HEK293 (cell line): ENCODE measurements at regions not wholly inside any gene's neighbourhood (a gene's known extent, or its start where the extent isn't known, plus 50 kb on each side); places are given as distances from the start of the nearest gene placed in this dataset.

Experiments
- CTCF ChIA-PET: fragments of 350-600 bp; formaldehyde crosslinking; extraction: SDS; loops from one replicate; lab custom pipeline; 2021; ENCODE audit warnings: antibody characterized with exemption; lab: Yijun Ruan, JAX
- POLR2A ChIA-PET: fragments of 300-600 bp; formaldehyde crosslinking; extraction: SDS; loops from one replicate; lab custom pipeline; 2020; ENCODE audit warnings: antibody characterized with exemption, inconsistent platforms; lab: Yijun Ruan, JAX
- H3K27ac ChIP-seq: fragments of 200-500 bp; sonication (Bioruptor generic); 2 replicates; pipeline ENCODE4 v1.5.1; 2014; ENCODE audit warnings: low read depth, low read length, control low read depth, inconsistent platforms; ENCODE audit errors: extremely low read depth
- H3K36me3 ChIP-seq, 2 experiments: fragments of 200-500 bp in 1 of 2; sonication (Bioruptor generic) in 1 of 2; 1 replicate in 1 of 2; 2 replicates in 1 of 2; pipeline ENCODE4 v1.5.1; 2014 to 2017; ENCODE audit warnings: inconsistent platforms in 2 of 2, low read length in 2 of 2; ENCODE audit not compliant: control insufficient read depth in 2 of 2, insufficient read depth in 1 of 2
- H3K4me1 ChIP-seq: fragments of 200-500 bp; sonication (Bioruptor generic); 2 replicates; pipeline ENCODE4 v1.5.1; 2014; ENCODE audit warnings: mild to moderate bottlenecking, low read length, inconsistent platforms; ENCODE audit not compliant: control insufficient read depth, insufficient read depth
- H3K4me3 ChIP-seq: 2 replicates; pipeline ENCODE4 v1.5.1; 2011; ENCODE audit warnings: low read depth, mild to moderate bottlenecking, control low read depth, low read length, moderate library complexity
- H3K9me3 ChIP-seq: fragments of 200-500 bp; sonication (Bioruptor generic); 2 replicates; pipeline ENCODE4 v1.5.1; 2014; ENCODE audit warnings: low read depth, low read length, inconsistent platforms; ENCODE audit not compliant: control insufficient read depth, insufficient read depth
- INSM2 ChIP-seq: fragments of 450-650 bp; formaldehyde crosslinking; IDR thresholded peaks from 2 replicates; pipeline ENCODE4 v1.5.1; 2016; ENCODE audit warnings: missing biosample characterization, missing genetic modification characterization
- OSR2 ChIP-seq: fragments of 450-650 bp; formaldehyde crosslinking; IDR thresholded peaks from 2 replicates; pipeline ENCODE4 v1.5.1; 2016; ENCODE audit warnings: missing biosample characterization, missing genetic modification characterization
- PRDM1 ChIP-seq: fragments of 450-650 bp; formaldehyde crosslinking; IDR thresholded peaks from 2 replicates; pipeline ENCODE4; 2016; ENCODE audit warnings: missing biosample characterization, missing genetic modification characterization
- RBAK ChIP-seq: fragments of 450-650 bp; formaldehyde crosslinking; IDR thresholded peaks from 2 replicates; pipeline ENCODE4 v1.5.1; 2016; ENCODE audit warnings: missing biosample characterization, missing genetic modification characterization
- SCRT1 ChIP-seq: fragments of 450-650 bp; formaldehyde crosslinking; IDR thresholded peaks from 2 replicates; pipeline ENCODE4 v1.5.1; 2016; ENCODE audit warnings: missing biosample characterization, missing genetic modification characterization, borderline replicate concordance
- SP3 ChIP-seq: fragments of 450-650 bp; formaldehyde crosslinking; IDR thresholded peaks from 2 replicates; pipeline ENCODE4 v1.5.1; 2016; ENCODE audit warnings: missing biosample characterization, missing genetic modification characterization
- YY1 ChIP-seq: fragments of 450-650 bp; formaldehyde crosslinking; IDR thresholded peaks from 2 replicates; pipeline ENCODE4 v1.5.1; 2018; ENCODE audit warnings: missing biosample characterization, missing genetic modification characterization
- ZBTB20 ChIP-seq: fragments of 450-650 bp; formaldehyde crosslinking; IDR thresholded peaks from 2 replicates; pipeline ENCODE4 v1.5.1; 2016; ENCODE audit warnings: missing biosample characterization, missing genetic modification characterization
- ZBTB49 ChIP-seq: fragments of 450-650 bp; formaldehyde crosslinking; IDR thresholded peaks from 2 replicates; pipeline ENCODE4 v1.5.1; 2016; ENCODE audit warnings: missing biosample characterization, missing genetic modification characterization, low read depth
- ZNF184 ChIP-seq: fragments of 450-650 bp; IDR thresholded peaks from 2 replicates; pipeline ENCODE4 v1.5.1; 2018; ENCODE audit warnings: missing biosample characterization, mild to moderate bottlenecking, missing genetic modification characterization
- ZNF19 ChIP-seq: fragments of 450-650 bp; formaldehyde crosslinking; IDR thresholded peaks from 2 replicates; pipeline ENCODE4; 2016; ENCODE audit warnings: missing biosample characterization, missing genetic modification characterization, low read depth
- ZNF2 ChIP-seq: fragments of 450-650 bp; formaldehyde crosslinking; IDR thresholded peaks from 2 replicates; pipeline ENCODE4 v1.5.1; 2016; ENCODE audit warnings: missing biosample characterization, missing genetic modification characterization
- ZNF221 ChIP-seq: fragments of 450-650 bp; formaldehyde crosslinking; IDR thresholded peaks from 2 replicates; pipeline ENCODE4 v1.5.1; 2017; ENCODE audit warnings: missing biosample characterization, missing genetic modification characterization, borderline replicate concordance
- ZNF26 ChIP-seq: fragments of 450-650 bp; formaldehyde crosslinking; IDR thresholded peaks from 2 replicates; pipeline ENCODE4 v1.5.1; 2016; ENCODE audit warnings: missing biosample characterization, missing genetic modification characterization
- ZNF366 ChIP-seq: fragments of 450-650 bp; formaldehyde crosslinking; conservative IDR thresholded peaks from 2 replicates; pipeline ENCODE4 v1.5.1; 2016; ENCODE audit warnings: missing biosample characterization, missing genetic modification characterization
- ZNF391 ChIP-seq: fragments of 450-650 bp; formaldehyde crosslinking; IDR thresholded peaks from 2 replicates; pipeline ENCODE4 v1.5.1; 2016; ENCODE audit warnings: low read depth, missing biosample characterization, missing genetic modification characterization, borderline replicate concordance
- ZNF404 ChIP-seq: fragments of 450-650 bp; formaldehyde crosslinking; IDR thresholded peaks from 2 replicates; pipeline ENCODE4 v1.5.1; 2017; ENCODE audit warnings: missing biosample characterization, missing genetic modification characterization
- ZNF501 ChIP-seq: fragments of 450-650 bp; formaldehyde crosslinking; IDR thresholded peaks from 2 replicates; pipeline ENCODE4 v1.5.1; 2016; ENCODE audit warnings: missing biosample characterization, missing genetic modification characterization
- ZNF514 ChIP-seq: fragments of 450-650 bp; formaldehyde crosslinking; IDR thresholded peaks from 2 replicates; pipeline ENCODE4 v1.5.1; 2016; ENCODE audit warnings: missing biosample characterization, missing genetic modification characterization
- ZNF544 ChIP-seq: fragments of 450-650 bp; formaldehyde crosslinking; IDR thresholded peaks from 2 replicates; pipeline ENCODE4 v1.5.0; 2017; ENCODE audit warnings: missing biosample characterization, missing genetic modification characterization
- ZNF548 ChIP-seq: fragments of 450-650 bp; formaldehyde crosslinking; IDR thresholded peaks from 2 replicates; pipeline ENCODE4 v1.5.1; 2016; ENCODE audit warnings: missing biosample characterization, missing genetic modification characterization
- ZNF600 ChIP-seq: fragments of 450-650 bp; formaldehyde crosslinking; IDR thresholded peaks from 2 replicates; pipeline ENCODE4 v1.5.1; 2016; ENCODE audit warnings: missing biosample characterization, missing genetic modification characterization
- ZNF610 ChIP-seq: fragments of 450-650 bp; formaldehyde crosslinking; IDR thresholded peaks from 2 replicates; pipeline ENCODE4 v1.5.1; 2016; ENCODE audit warnings: missing biosample characterization, missing genetic modification characterization, borderline replicate concordance
- ZNF704 ChIP-seq: fragments of 450-650 bp; formaldehyde crosslinking; IDR thresholded peaks from 2 replicates; pipeline ENCODE4 v1.5.1; 2016; ENCODE audit warnings: missing biosample characterization, missing genetic modification characterization
- ZNF791 ChIP-seq: fragments of 450-650 bp; formaldehyde crosslinking; IDR thresholded peaks from 2 replicates; pipeline ENCODE4 v1.5.1; 2016; ENCODE audit warnings: missing biosample characterization, missing genetic modification characterization
- ZSCAN16 ChIP-seq: fragments of 450-650 bp; formaldehyde crosslinking; IDR thresholded peaks from 2 replicates; pipeline ENCODE4 v1.5.1; 2016; ENCODE audit warnings: missing biosample characterization, missing genetic modification characterization
- ZSCAN23 ChIP-seq: fragments of 450-650 bp; formaldehyde crosslinking; IDR thresholded peaks from 2 replicates; pipeline ENCODE4 v1.5.1; 2016; ENCODE audit warnings: missing biosample characterization, missing genetic modification characterization

- no peaks in the 10 kb centered on the region for H3K36me3 ChIP-seq
- TF ChIP-seq ZBTB20 (tag by site-specific recombination) = no peak
- TF ChIP-seq ZNF544 = no peak
- TF ChIP-seq ZNF391 (tag by site-specific recombination) = no peak
- no peak for TF ChIP-seq ZNF704 (tag by site-specific recombination)
- TF ChIP-seq PRDM1 (tag by site-specific recombination) = no peak
- TF ChIP-seq ZNF366 = no peak
- no peak for TF ChIP-seq ZNF184 (tag by site-specific recombination)
- no peak for TF ChIP-seq ZNF2 (tag by site-specific recombination)
- no peak for TF ChIP-seq YY1 (tag by site-specific recombination)
- no peak for TF ChIP-seq ZNF548 (tag by site-specific recombination)
- TF ChIP-seq SP3 (tag by site-specific recombination) = no peak
- TF ChIP-seq RBAK = no peak
- no peak for TF ChIP-seq ZSCAN16 (tag by site-specific recombination)
- TF ChIP-seq, all 188 proteins: peak for 0
- Histone ChIP-seq H3K4me3 (no peak overlapping the region), H3K9me3 (no peaks in the 10 kb centered on the region), H3K4me1 (no peaks in the 10 kb centered on the region), H3K27ac (no peak overlapping the region)
- CTCF ChIA-PET = no interaction called here
- POLR2A ChIA-PET = no interaction called here
Measured at GRCh38 chr5:163968651-163969050, 463.2 kb downstream of the MAT2B start.

- TF ChIP-seq SCRT1 (no peak), ZNF19 (tag by site-specific recombination) (no peak), ZNF514 (no peak), ZNF501 (no peak), ZNF791 (tag by site-specific recombination) (no peak), ZSCAN23 (tag by site-specific recombination) (no peak), ZNF600 (tag by site-specific recombination) (no peak), ZBTB49 (tag by site-specific recombination) (no peak), OSR2 (no peak), ZNF221 (tag by site-specific recombination) (no peak), ZNF26 (no peak), ZNF404 (tag by site-specific recombination) (no peak), ZNF610 (tag by site-specific recombination) (no peak), INSM2 (no peak)
- Histone ChIP-seq H3K4me3 (no peak overlapping the region), H3K36me3 (no peaks in the 10 kb centered on the region), H3K4me1 (no peaks in the 10 kb centered on the region), H3K9me3 (no peaks in the 10 kb centered on the region), H3K27ac (no peak overlapping the region)
- POLR2A ChIA-PET = no interaction called here
- CTCF ChIA-PET = no interaction called here
Measured at GRCh38 chr5:163976696-163977095, 471.3 kb downstream of the MAT2B start.
